OCI-LY7 (cell line): ENCODE measurements at regions not wholly inside any gene's neighbourhood (a gene's known extent, or its start where the extent isn't known, plus 50 kb on each side); places are given as distances from the start of the nearest gene placed in this dataset.

Source experiments
- BruUV-seq: library from RNA; stranded (reverse); fragments of 400-500 nt; replicated peaks from 2 replicates; lab custom pipeline; 2021; lab: Mats Ljungman, UMichigan
- CTCF ChIA-PET: fragments of 300-600 bp; sonication (Branson Sonifier 250); formaldehyde crosslinking; loops from one replicate; lab custom pipeline; 2022; ENCODE audit warnings: antibody characterized with exemption; ENCODE audit not compliant: unreplicated experiment; lab: Charles Lee
- POLR2A ChIA-PET: fragments of 300-600 bp; sonication (Branson Sonifier 250); formaldehyde crosslinking; loops from one replicate; lab custom pipeline; 2022; ENCODE audit warnings: antibody characterized with exemption; lab: Charles Lee
- DNase-seq: peaks from one replicate; pipeline ENCODE4 v3.0.0-alpha.2; 2015; ENCODE audit warnings: low spot score
- H2AFZ ChIP-seq: fragments of 200-600 bp; sonication (generic), shearing (Covaris generic); 2 replicates; pipeline ENCODE4 v1.6.1; 2014; ENCODE audit warnings: mild to moderate bottlenecking, antibody characterized with exemption, low read length, moderate library complexity
- H3K27ac ChIP-seq: fragments of 200-600 bp; sonication (generic); 2 replicates; pipeline ENCODE4 v1.5.1; 2014; ENCODE audit warnings: mixed run types, low read depth, mild to moderate bottlenecking, moderate library complexity, low read length, inconsistent platforms; ENCODE audit not compliant: poor library complexity, severe bottlenecking
- H3K36me3 ChIP-seq: fragments of 200-600 bp; sonication (generic); 2 replicates; pipeline ENCODE4 v1.6.1; 2014; ENCODE audit warnings: mild to moderate bottlenecking, antibody characterized with exemption, low read length, moderate library complexity, mixed read lengths; ENCODE audit not compliant: insufficient read depth
- H3K4me1 ChIP-seq: fragments of 200-600 bp; sonication (generic); 2 replicates; pipeline ENCODE4 v1.5.1; 2014; ENCODE audit warnings: mild to moderate bottlenecking, low read length; ENCODE audit not compliant: insufficient read depth, poor library complexity, severe bottlenecking
- H3K4me2 ChIP-seq: fragments of 200-600 bp; sonication (generic); 2 replicates; pipeline ENCODE4 v1.6.1; 2014; ENCODE audit warnings: mild to moderate bottlenecking, low read length
- H3K4me3 ChIP-seq: fragments of 200-600 bp; sonication (generic); 2 replicates; pipeline ENCODE4 v1.5.1; 2014; ENCODE audit warnings: mild to moderate bottlenecking, low read depth, low read length; ENCODE audit not compliant: poor library complexity, severe bottlenecking
- H3K79me2 ChIP-seq: fragments of 200-600 bp; sonication (generic); 2 replicates; pipeline ENCODE4 v1.6.1; 2016; ENCODE audit warnings: low read depth, mild to moderate bottlenecking, low read length, moderate library complexity, mixed read lengths; ENCODE audit not compliant: insufficient read depth
- H3K9me2 ChIP-seq: fragments of 200-600 bp; sonication (generic); 2 replicates; pipeline ENCODE4 v1.6.1; 2016; ENCODE audit warnings: mild to moderate bottlenecking, low read length, mixed read lengths; ENCODE audit not compliant: insufficient read depth
- H3K9me3 ChIP-seq: fragments of 200-600 bp; sonication (generic); 2 replicates; pipeline ENCODE4 v1.6.1; 2014; ENCODE audit warnings: mild to moderate bottlenecking, mixed run types, low read length, mixed read lengths
- H4K20me1 ChIP-seq: fragments of 200-600 bp; sonication (generic); 2 replicates; pipeline ENCODE4 v1.6.1; 2014; ENCODE audit warnings: mild to moderate bottlenecking, antibody characterized with exemption, low read length, moderate library complexity, mixed read lengths; ENCODE audit not compliant: insufficient read depth
- EZH2phosphoT487 ChIP-seq: fragments of 200-600 bp; sonication (generic); IDR thresholded peaks from 2 replicates; pipeline ENCODE4 v1.6.1; 2018; ENCODE audit warnings: low read depth, borderline replicate concordance, mild to moderate bottlenecking, mixed run types, antibody characterized with exemption, low read length, moderate library complexity, mixed read lengths
- intact Hi-C: fragments of 100-400 bp; cut with micrococcal nuclease; formaldehyde crosslinking; loops from one replicate; pipeline ENCODE4 v1.10.0; 2022; ENCODE audit not compliant: unreplicated experiment
- TF ChIP-seq, protein P1 (sequence below): fragments of 200-600 bp; sonication (generic); conservative IDR thresholded peaks from 2 replicates; pipeline ENCODE4 v1.5.1; 2014; ENCODE audit warnings: mild to moderate bottlenecking, antibody characterized with exemption, low read length, moderate library complexity, mixed read lengths

DNA sequence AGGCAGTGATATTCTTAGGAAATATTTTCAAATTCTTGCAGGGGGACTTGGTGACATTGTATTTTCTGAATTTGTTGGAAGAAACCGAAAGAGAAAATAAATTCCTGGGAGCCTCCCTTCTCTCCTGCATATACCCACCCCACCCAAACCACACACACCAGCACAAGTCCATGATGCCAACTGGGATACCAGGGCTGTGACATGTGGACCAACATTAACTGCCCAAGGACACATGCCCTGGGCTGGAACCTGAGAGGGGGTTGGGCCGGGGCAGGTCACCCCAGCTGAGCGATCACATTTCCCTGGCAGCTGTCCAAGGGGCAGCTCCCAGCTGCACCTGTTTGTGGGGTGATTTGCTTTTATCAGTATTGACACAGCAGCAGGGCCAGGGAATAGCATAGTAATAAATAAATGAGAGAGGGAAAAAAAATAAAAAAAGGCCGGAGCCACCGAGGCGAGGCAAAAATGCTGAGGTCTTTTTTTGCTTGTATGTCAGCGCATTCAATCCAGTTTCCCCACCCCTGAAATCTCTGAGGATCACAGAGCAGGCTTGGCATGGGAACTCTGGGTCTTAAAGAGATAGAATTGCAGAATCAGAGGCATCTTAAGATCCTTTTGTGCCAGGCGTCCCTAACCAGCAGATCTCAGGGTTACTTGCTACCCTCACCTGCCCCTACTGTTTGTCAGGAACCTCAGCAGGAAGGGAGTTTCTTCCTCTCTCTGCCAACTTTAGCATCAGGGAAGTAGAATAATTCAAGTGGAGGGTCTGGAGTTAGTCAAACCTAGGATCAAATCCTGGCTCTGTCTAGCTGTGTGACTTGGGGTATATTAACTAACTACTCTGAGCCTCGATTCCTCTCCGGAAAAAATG is 66.5 kb upstream of the PIM1 start:
- H4K20me1 ChIP-seq = no peaks in the 10 kb centered on the region
- peaks cover 54% of the 10 kb centered on the region for H3K4me1 ChIP-seq
- H3K9me3 ChIP-seq = no peaks in the 10 kb centered on the region
- TF ChIP-seq EZH2phosphoT487 = no peak
- TF ChIP-seq, protein P1, sequence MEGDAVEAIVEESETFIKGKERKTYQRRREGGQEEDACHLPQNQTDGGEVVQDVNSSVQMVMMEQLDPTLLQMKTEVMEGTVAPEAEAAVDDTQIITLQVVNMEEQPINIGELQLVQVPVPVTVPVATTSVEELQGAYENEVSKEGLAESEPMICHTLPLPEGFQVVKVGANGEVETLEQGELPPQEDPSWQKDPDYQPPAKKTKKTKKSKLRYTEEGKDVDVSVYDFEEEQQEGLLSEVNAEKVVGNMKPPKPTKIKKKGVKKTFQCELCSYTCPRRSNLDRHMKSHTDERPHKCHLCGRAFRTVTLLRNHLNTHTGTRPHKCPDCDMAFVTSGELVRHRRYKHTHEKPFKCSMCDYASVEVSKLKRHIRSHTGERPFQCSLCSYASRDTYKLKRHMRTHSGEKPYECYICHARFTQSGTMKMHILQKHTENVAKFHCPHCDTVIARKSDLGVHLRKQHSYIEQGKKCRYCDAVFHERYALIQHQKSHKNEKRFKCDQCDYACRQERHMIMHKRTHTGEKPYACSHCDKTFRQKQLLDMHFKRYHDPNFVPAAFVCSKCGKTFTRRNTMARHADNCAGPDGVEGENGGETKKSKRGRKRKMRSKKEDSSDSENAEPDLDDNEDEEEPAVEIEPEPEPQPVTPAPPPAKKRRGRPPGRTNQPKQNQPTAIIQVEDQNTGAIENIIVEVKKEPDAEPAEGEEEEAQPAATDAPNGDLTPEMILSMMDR = no peak
- ChIA-PET CTCF (no interaction called here), POLR2A (interaction anchor here (1.0 to 2.1 kb wide), 5 partner anchors 53 to 68 kb away, joined by 3 to 12 read pairs (median 5); no protein-coding TSS in a partner anchor)
- DNase-seq = peak; percentile 73
- H3K4me3 ChIP-seq = peak overlapping the region; percentile 64
- no peaks in the 10 kb centered on the region for H3K9me2 ChIP-seq
- peak overlapping the region; percentile 72 for H2AFZ ChIP-seq
- BruUV-seq = no TSS peak
- no peaks in the 10 kb centered on the region for H3K79me2 ChIP-seq
- peak overlapping the region; percentile 90 for H3K4me2 ChIP-seq
- no peaks in the 10 kb centered on the region for H3K36me3 ChIP-seq
- peak overlapping the region; percentile 74 for H3K27ac ChIP-seq
- intact Hi-C loops = loop anchor here (5.0 kb wide), 1 partner anchor 216 kb away; the partner anchor contains the start of gene C6orf89

DNA sequence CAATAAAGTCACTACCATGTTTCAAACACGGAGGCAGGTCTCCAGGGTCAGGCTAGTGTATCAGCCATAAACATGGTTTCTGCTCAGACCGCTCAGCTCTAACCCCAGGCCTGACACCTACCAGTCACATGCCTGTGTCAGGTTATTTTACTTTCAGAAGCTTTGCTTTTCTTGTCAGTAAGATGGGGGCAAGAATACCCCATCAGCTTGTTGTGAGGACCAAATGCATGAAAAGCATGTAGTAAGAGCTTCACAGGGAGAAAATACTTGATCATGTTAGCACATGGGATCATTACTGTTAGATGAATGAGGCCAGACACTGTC is 65.2 kb upstream of the PIM1 start:
- POLR2A ChIA-PET = interaction anchor here (0.5 to 1.1 kb wide), 2 partner anchors 14 to 64 kb away, joined by 3 to 4 read pairs; no protein-coding TSS in a partner anchor
- DNase-seq = no peak
- no peak overlapping the region for H2AFZ ChIP-seq

More for the DNA sequence above, 65.2 kb upstream of the PIM1 start:
- H3K4me1 ChIP-seq = peaks cover 54% of the 10 kb centered on the region
- H4K20me1 ChIP-seq = no peaks in the 10 kb centered on the region
- CTCF ChIA-PET = no interaction called here
- H3K4me3 ChIP-seq = no peak overlapping the region
- TF ChIP-seq, protein P1 = no peak
- no peak for TF ChIP-seq EZH2phosphoT487
- H3K36me3 ChIP-seq = no peaks in the 10 kb centered on the region
- peak overlapping the region; percentile 4; the same call in 1 of the 2 replicates for H3K4me2 ChIP-seq
- H3K9me3 ChIP-seq = no peaks in the 10 kb centered on the region
- no peak overlapping the region for H3K27ac ChIP-seq
- H3K9me2 ChIP-seq = no peaks in the 10 kb centered on the region
- BruUV-seq = no TSS peak
- H3K79me2 ChIP-seq = no peaks in the 10 kb centered on the region
- intact Hi-C loops = loop anchor here (5.0 kb wide), 1 partner anchor 217 kb away; the partner anchor contains the start of gene C6orf89
